ENCODE measurements at regions not wholly inside any gene's neighbourhood (a gene's known extent, or its start where the extent isn't known, plus 50 kb on each side); places are given as distances from the start of the nearest gene placed in this dataset.
"Not testable (repeated sequence)": the region's sequence is repeated elsewhere in the genome, so short reads cannot be mapped to it uniquely, and the experiment has no call there.

GRCh38 chr12:33026791-33027190 is 130.2 kb upstream of the PKP2 start:
- no peaks in the 10 kb centered on the region for H3K9me3 ChIP-seq
- intact Hi-C loops (cut with DNase I; ENCODE audit: low total_unique reads) = no loop called here
- H3K4me1 ChIP-seq = no peaks in the 10 kb centered on the region
- no peak overlapping the region for H3K4me3 ChIP-seq
- no peaks in the 10 kb centered on the region for H3K27me3 ChIP-seq
- TF ChIP-seq POLR2A (IDR thresholded peaks at IDR 0.05) (no peak), CTCF (IDR thresholded peaks at IDR 0.05) (no peak)
- no peak overlapping the region for H3K27ac ChIP-seq
- no peak for DNase-seq
- no peaks in the 10 kb centered on the region for H3K36me3 ChIP-seq

- H3K27me3 ChIP-seq; H3K9me3 ChIP-seq; H3K4me3 ChIP-seq; intact Hi-C loops (cut with DNase I; ENCODE audit: low total_unique reads); H3K36me3 ChIP-seq; H3K4me1 ChIP-seq; H3K27ac ChIP-seq; DNase-seq: not testable (repeated sequence)
Measured at GRCh38 chr12:33022724-33023123, 126.1 kb upstream of the PKP2 start.

- H3K27ac ChIP-seq; H3K4me1 ChIP-seq; H3K36me3 ChIP-seq; H3K9me3 ChIP-seq; DNase-seq; H3K27me3 ChIP-seq; H3K4me3 ChIP-seq; intact Hi-C loops (cut with DNase I; ENCODE audit: low total_unique reads): not testable (repeated sequence)
Measured at GRCh38 chr12:33017029-33017428, 120.5 kb upstream of the PKP2 start.

- H3K27me3 ChIP-seq = no peaks in the 10 kb centered on the region
- TF ChIP-seq POLR2A (IDR thresholded peaks at IDR 0.05) (no peak), CTCF (IDR thresholded peaks at IDR 0.05) (no peak)
- no peak overlapping the region for H3K4me3 ChIP-seq
- no peak for DNase-seq
- H3K9me3 ChIP-seq = no peaks in the 10 kb centered on the region
- H3K36me3 ChIP-seq = no peaks in the 10 kb centered on the region
- no peaks in the 10 kb centered on the region for H3K4me1 ChIP-seq
- H3K27ac ChIP-seq = no peak overlapping the region
- intact Hi-C loops (cut with DNase I; ENCODE audit: low total_unique reads) = no loop called here
Measured at GRCh38 chr12:33012226-33012625, 115.6 kb upstream of the PKP2 start.

- intact Hi-C loops (cut with DNase I; ENCODE audit: low total_unique reads) = no loop called here
- H3K4me3 ChIP-seq = no peak overlapping the region
- H3K4me1 ChIP-seq = no peaks in the 10 kb centered on the region
- H3K36me3 ChIP-seq = no peaks in the 10 kb centered on the region
- DNase-seq = no peak
- TF ChIP-seq CTCF (IDR thresholded peaks at IDR 0.05) (no peak), POLR2A (IDR thresholded peaks at IDR 0.05) (no peak)
- no peaks in the 10 kb centered on the region for H3K9me3 ChIP-seq
- no peak overlapping the region for H3K27ac ChIP-seq
- H3K27me3 ChIP-seq = no peaks in the 10 kb centered on the region
Measured at GRCh38 chr12:33006106-33006505, 109.5 kb upstream of the PKP2 start.

- H3K27ac ChIP-seq = no peak overlapping the region
- no peak for DNase-seq
- no peak overlapping the region for H3K4me3 ChIP-seq
- intact Hi-C loops (cut with DNase I; ENCODE audit: low total_unique reads) = no loop called here
- no peaks in the 10 kb centered on the region for H3K9me3 ChIP-seq
- H3K36me3 ChIP-seq = no peaks in the 10 kb centered on the region
- H3K4me1 ChIP-seq = no peaks in the 10 kb centered on the region
- no peaks in the 10 kb centered on the region for H3K27me3 ChIP-seq
- TF ChIP-seq CTCF (IDR thresholded peaks at IDR 0.05) (no peak), POLR2A (IDR thresholded peaks at IDR 0.05) (no peak)
Measured at GRCh38 chr12:33000016-33000415, 103.4 kb upstream of the PKP2 start.

Measured in uterus (tissue), 3 donors.